Astrocyte (in vitro differentiated cells and primary cell): ENCODE measurements at regions not wholly inside any gene's neighbourhood (a gene's known extent, or its start where the extent isn't known, plus 50 kb on each side); places are given as distances from the start of the nearest gene placed in this dataset.

Source experiments
- DNase-seq: peaks from one replicate; pipeline ENCODE4 v3.0.0-alpha.2; 2010; ENCODE audit warnings: low read depth
- FAIRE-seq: peaks from 2 replicates; lab custom pipeline; 2011; peaks lifted over from hg19 to GRCh38; lab: Jason Lieb, UNC
- H2AFZ ChIP-seq: 2 replicates; pipeline ENCODE4 v1.6.0; 2012; ENCODE audit warnings: low read depth, low read length, inconsistent platforms
- H3K27ac ChIP-seq: 2 replicates; pipeline ENCODE4 v1.5.1; 2011; ENCODE audit warnings: low read depth, low read length, inconsistent platforms
- H3K27me3 ChIP-seq: 2 replicates; pipeline ENCODE4 v1.6.0; 2011; ENCODE audit warnings: low read length, inconsistent platforms; ENCODE audit not compliant: insufficient read depth
- H3K36me3 ChIP-seq: 2 replicates; pipeline ENCODE4 v1.5.1; 2011; ENCODE audit warnings: low read length, inconsistent platforms; ENCODE audit not compliant: insufficient read depth
- H3K4me1 ChIP-seq: 2 replicates; pipeline ENCODE4 v1.5.1; 2011; ENCODE audit warnings: low read length, inconsistent platforms; ENCODE audit not compliant: insufficient read depth
- H3K4me2 ChIP-seq: 2 replicates; pipeline ENCODE4 v1.6.0; 2012; ENCODE audit warnings: low read length, inconsistent platforms
- H3K4me3 ChIP-seq: 2 replicates; pipeline ENCODE4 v1.5.1; 2011; ENCODE audit warnings: low read depth, mild to moderate bottlenecking, low read length, inconsistent platforms; ENCODE audit not compliant: insufficient read depth
- H3K79me2 ChIP-seq: 2 replicates; pipeline ENCODE4 v1.6.0; 2012; ENCODE audit warnings: mild to moderate bottlenecking, low read length, inconsistent platforms; ENCODE audit not compliant: insufficient read depth
- H3K9ac ChIP-seq: 2 replicates; pipeline ENCODE4 v1.6.0; 2012; ENCODE audit warnings: mild to moderate bottlenecking, low read length, inconsistent platforms
- H3K9me3 ChIP-seq: 2 replicates; pipeline ENCODE4 v1.5.1; 2012; ENCODE audit warnings: low read depth, mild to moderate bottlenecking, low read length, inconsistent platforms; ENCODE audit not compliant: insufficient read depth
- H4K20me1 ChIP-seq: 2 replicates; pipeline ENCODE4 v1.6.0; 2012; ENCODE audit warnings: low read length, inconsistent platforms; ENCODE audit not compliant: insufficient read depth
- H3K27ac Mint-ChIP-seq: one replicate; pipeline ENCODE4 v1.8.0; 2021; ENCODE audit warnings: mild to moderate bottlenecking, mixed read lengths; ENCODE audit not compliant: unreplicated experiment
- H3K27me3 Mint-ChIP-seq: one replicate; pipeline ENCODE4 v1.8.0; 2021; ENCODE audit warnings: low read depth, mixed read lengths; ENCODE audit not compliant: unreplicated experiment
- H3K36me3 Mint-ChIP-seq: one replicate; pipeline ENCODE4 v1.8.0; 2021; ENCODE audit warnings: low read depth, mixed read lengths; ENCODE audit not compliant: unreplicated experiment
- H3K4me1 Mint-ChIP-seq: one replicate; pipeline ENCODE4 v1.8.0; 2021; ENCODE audit warnings: low read depth, mixed read lengths; ENCODE audit not compliant: unreplicated experiment
- H3K4me3 Mint-ChIP-seq: one replicate; pipeline ENCODE4 v1.8.0; 2021; ENCODE audit warnings: mild to moderate bottlenecking, moderate library complexity, mixed read lengths; ENCODE audit not compliant: unreplicated experiment
- H3K9me3 Mint-ChIP-seq: one replicate; pipeline ENCODE4 v1.8.0; 2021; ENCODE audit warnings: mild to moderate bottlenecking, mixed read lengths; ENCODE audit not compliant: unreplicated experiment
- CTCF ChIP-seq: IDR thresholded peaks from 2 replicates; pipeline ENCODE4 v1.5.1; 2011; ENCODE audit warnings: low read depth, mild to moderate bottlenecking, inconsistent platforms, low read length, moderate library complexity; ENCODE audit not compliant: insufficient read depth
- EZH2 ChIP-seq: IDR thresholded peaks from 2 replicates; pipeline ENCODE4 v1.6.1; 2012; ENCODE audit warnings: mild to moderate bottlenecking, low read length, inconsistent platforms; ENCODE audit not compliant: insufficient read depth

GRCh38 chrY:19076846-19077697 lies 303.5 kb upstream of the HSFY2 start:
- Mint-ChIP-seq H3K36me3 (no peaks in the 10 kb centered on the region), H3K27ac (no peak overlapping the region), H3K27me3 (peaks cover 2% of the 10 kb centered on the region), H3K4me1 (no peaks in the 10 kb centered on the region), H3K4me3 (peak overlapping the region; percentile 40), H3K9me3 (no peaks in the 10 kb centered on the region)
- H2AFZ ChIP-seq, result peak overlapping the region; percentile 90
- H3K4me2 ChIP-seq, result peak overlapping the region; percentile 96
- peaks cover 2% of the 10 kb centered on the region for H3K79me2 ChIP-seq
- no peaks in the 10 kb centered on the region for H4K20me1 ChIP-seq
- H3K4me1 ChIP-seq, result peaks cover 3% of the 10 kb centered on the region
- no peaks in the 10 kb centered on the region for H3K9me3 ChIP-seq
- peak overlapping the region; percentile 66 for H3K4me3 ChIP-seq
- FAIRE-seq, result no peak
- no peaks in the 10 kb centered on the region for H3K27me3 ChIP-seq
- no peak for DNase-seq
- TF ChIP-seq CTCF, result no peak
- no peak for TF ChIP-seq EZH2
- H3K27ac ChIP-seq, result peak overlapping the region; percentile 47
- no peaks in the 10 kb centered on the region for H3K36me3 ChIP-seq
- H3K9ac ChIP-seq, result peak overlapping the region; percentile 88

GRCh38 chrY:19075471-19076253 lies 302.1 kb upstream of the HSFY2 start:
- peak overlapping the region; percentile 89 for H3K4me3 Mint-ChIP-seq
- Histone ChIP-seq H3K4me3 (peak overlapping the region; percentile 64), H4K20me1 (no peaks in the 10 kb centered on the region), H3K36me3 (no peaks in the 10 kb centered on the region), H3K9ac (peak overlapping the region; percentile 88), H3K79me2 (peaks cover 9% of the 10 kb centered on the region), H3K4me1 (peaks cover 3% of the 10 kb centered on the region), H3K27ac (peak overlapping the region; percentile 47), H2AFZ (peak overlapping the region; percentile 93), H3K4me2 (peak overlapping the region; percentile 96), H3K9me3 (no peaks in the 10 kb centered on the region), H3K27me3 (no peaks in the 10 kb centered on the region)
- peak overlapping the region; percentile 99 for H3K27ac Mint-ChIP-seq
- no peaks in the 10 kb centered on the region for H3K36me3 Mint-ChIP-seq
- H3K4me1 Mint-ChIP-seq, result no peaks in the 10 kb centered on the region
- FAIRE-seq, result no peak
- TF ChIP-seq EZH2 (no peak), CTCF (no peak)
- H3K9me3 Mint-ChIP-seq, result no peaks in the 10 kb centered on the region
- no peak for DNase-seq
- H3K27me3 Mint-ChIP-seq, result no peaks in the 10 kb centered on the region
